ENCODE measurements at regions not wholly inside any gene's neighbourhood (a gene's known extent, or its start where the extent isn't known, plus 50 kb on each side); places are given as distances from the start of the nearest gene placed in this dataset.

GRCh38 chr11:71116693-71117040, 135.7 kb downstream of the SHANK2 start:
- TF ChIP-seq EZH2 (IDR thresholded peaks at IDR 0.05; ENCODE audit: borderline replicate concordance, low read depth, low read length, severe bottlenecking) = no peak
- TF ChIP-seq, protein P1, sequence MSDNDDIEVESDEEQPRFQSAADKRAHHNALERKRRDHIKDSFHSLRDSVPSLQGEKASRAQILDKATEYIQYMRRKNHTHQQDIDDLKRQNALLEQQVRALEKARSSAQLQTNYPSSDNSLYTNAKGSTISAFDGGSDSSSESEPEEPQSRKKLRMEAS (IDR thresholded peaks at IDR 0.05; ENCODE audit: insufficient read depth, insufficient read length) = no peak
- TF ChIP-seq, protein P2, sequence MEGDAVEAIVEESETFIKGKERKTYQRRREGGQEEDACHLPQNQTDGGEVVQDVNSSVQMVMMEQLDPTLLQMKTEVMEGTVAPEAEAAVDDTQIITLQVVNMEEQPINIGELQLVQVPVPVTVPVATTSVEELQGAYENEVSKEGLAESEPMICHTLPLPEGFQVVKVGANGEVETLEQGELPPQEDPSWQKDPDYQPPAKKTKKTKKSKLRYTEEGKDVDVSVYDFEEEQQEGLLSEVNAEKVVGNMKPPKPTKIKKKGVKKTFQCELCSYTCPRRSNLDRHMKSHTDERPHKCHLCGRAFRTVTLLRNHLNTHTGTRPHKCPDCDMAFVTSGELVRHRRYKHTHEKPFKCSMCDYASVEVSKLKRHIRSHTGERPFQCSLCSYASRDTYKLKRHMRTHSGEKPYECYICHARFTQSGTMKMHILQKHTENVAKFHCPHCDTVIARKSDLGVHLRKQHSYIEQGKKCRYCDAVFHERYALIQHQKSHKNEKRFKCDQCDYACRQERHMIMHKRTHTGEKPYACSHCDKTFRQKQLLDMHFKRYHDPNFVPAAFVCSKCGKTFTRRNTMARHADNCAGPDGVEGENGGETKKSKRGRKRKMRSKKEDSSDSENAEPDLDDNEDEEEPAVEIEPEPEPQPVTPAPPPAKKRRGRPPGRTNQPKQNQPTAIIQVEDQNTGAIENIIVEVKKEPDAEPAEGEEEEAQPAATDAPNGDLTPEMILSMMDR (IDR thresholded peaks at IDR 0.05; ENCODE audit: extremely low read depth in 1 of 2, insufficient read depth in 1 of 2, low read depth in 1 of 2, low read length in 2 of 2) = no peak
- no peak for TF ChIP-seq POLR2A (IDR thresholded peaks at IDR 0.05; ENCODE audit: low read depth, low read length)
- TF ChIP-seq MYC (IDR thresholded peaks at IDR 0.05; ENCODE audit: low read depth, low read length) = no peak
- TF ChIP-seq POLR2AphosphoS5 (IDR thresholded peaks at IDR 0.05; ENCODE audit: insufficient read depth, low read depth, low read length) = no peak
- TF ChIP-seq FOS (IDR thresholded peaks at IDR 0.05; ENCODE audit: borderline replicate concordance, insufficient read depth, low read length) = no peak
- no peak for TF ChIP-seq JUN (IDR thresholded peaks at IDR 0.05; ENCODE audit: borderline replicate concordance, insufficient read depth, insufficient read length, low read depth)

All from endothelial cell of umbilical vein (primary cell).